ENCODE measurements at regions not wholly inside any gene's neighbourhood (a gene's known extent, or its start where the extent isn't known, plus 50 kb on each side); places are given as distances from the start of the nearest gene placed in this dataset.
"Not testable (repeated sequence)": the region's sequence is repeated elsewhere in the genome, so short reads cannot be mapped to it uniquely, and the experiment has no call there.

DNA sequence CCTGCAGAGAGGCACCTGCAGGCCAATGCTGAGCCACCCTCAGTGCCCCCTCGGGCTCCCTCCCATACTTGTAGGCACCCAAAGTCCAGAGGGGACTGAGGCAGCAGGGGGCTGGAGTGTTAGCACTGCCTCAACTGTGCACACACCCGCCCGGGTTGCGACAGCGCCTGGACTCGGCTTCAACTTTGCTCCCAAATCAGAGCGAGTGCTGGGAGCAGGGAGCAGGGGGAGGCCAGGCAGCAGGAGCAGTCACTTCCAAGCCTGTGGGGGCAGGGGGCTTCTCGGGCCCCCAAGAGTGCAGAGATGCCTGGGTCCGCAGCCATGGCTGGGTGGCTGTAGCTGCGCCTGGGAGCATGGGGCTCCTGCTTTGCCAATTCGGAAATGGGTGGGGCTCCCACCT lies 79.5 kb downstream of the DISP1 start:
- CTCF ChIA-PET, result no interaction called here
- H3K9me3 Mint-ChIP-seq (ENCODE audit: low read depth), result no peaks in the 10 kb centered on the region
- H3K36me3 Mint-ChIP-seq (ENCODE audit: low read depth), result no peaks in the 10 kb centered on the region
- no peak overlapping the region for H3K4me3 Mint-ChIP-seq
- no peaks in the 10 kb centered on the region for H3K27me3 Mint-ChIP-seq
- H3K4me1 Mint-ChIP-seq, result peaks cover 17% of the 10 kb centered on the region
- DNase-seq (no peak), ATAC-seq (no peak)
- intact Hi-C loops (cut with DNase I, micrococcal nuclease), result no loop called here
- H3K27ac Mint-ChIP-seq, result no peak overlapping the region
- POLR2A ChIA-PET, result no interaction called here

DNA sequence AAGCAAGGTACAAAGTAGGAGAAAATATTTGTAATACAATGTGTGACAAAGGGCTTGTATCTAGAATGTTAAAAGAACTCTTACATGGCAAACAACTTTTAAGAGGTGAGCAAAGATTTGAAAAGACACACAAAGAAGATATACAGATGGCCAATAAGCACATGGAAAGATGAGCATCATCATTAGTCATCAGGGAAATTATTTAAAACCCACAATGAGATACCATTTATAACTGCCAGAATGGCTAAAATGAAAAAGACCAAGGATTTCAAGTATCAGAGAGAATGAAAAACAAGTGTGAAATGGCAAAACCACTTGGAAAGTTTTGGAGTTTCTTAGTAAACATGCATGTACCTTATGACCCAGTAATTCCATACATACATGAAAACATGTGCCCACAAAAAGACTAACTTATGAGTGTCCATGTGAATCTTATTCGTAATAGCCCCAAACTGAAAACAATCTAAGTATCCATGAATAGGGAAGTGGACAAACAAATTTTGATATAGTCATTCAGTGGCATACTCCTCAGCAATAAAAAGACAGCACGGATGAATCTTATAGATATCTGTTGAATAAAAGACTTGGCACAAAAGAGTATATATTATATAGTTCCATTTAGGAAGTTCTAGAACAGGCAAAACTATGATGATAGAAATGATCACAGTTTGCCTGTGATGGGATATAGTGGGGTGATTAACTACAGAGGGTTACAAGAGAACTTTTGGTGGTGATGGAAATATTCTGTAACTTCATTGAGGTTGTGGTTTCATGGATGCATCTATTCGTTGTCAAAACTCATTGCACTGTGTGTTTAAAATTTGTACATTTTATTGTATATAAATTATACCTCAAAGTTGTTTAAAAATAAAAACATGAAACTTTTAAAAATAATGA lies 82.0 kb downstream of the DISP1 start:
- Mint-ChIP-seq H3K36me3 (ENCODE audit: low read depth) (peaks cover 8% of the 10 kb centered on the region), H3K4me3 (peak overlapping the region; percentile 35), H3K27me3 (no peaks in the 10 kb centered on the region), H3K9me3 (ENCODE audit: low read depth) (no peaks in the 10 kb centered on the region), H3K4me1 (peaks cover 17% of the 10 kb centered on the region), H3K27ac (peak overlapping the region; percentile 73)
- DNase-seq (no peak), ATAC-seq (peak; percentile 64)
- ChIA-PET POLR2A (no interaction called here), CTCF (interaction anchor here (0.6 kb wide), 1 partner anchor 189 kb away, joined by 3 read pairs; no protein-coding TSS in a partner anchor)
- intact Hi-C loops (cut with DNase I, micrococcal nuclease), result loop anchor here (1.0 kb wide), 1 partner anchor 17 kb away; no protein-coding TSS in a partner anchor

DNA sequence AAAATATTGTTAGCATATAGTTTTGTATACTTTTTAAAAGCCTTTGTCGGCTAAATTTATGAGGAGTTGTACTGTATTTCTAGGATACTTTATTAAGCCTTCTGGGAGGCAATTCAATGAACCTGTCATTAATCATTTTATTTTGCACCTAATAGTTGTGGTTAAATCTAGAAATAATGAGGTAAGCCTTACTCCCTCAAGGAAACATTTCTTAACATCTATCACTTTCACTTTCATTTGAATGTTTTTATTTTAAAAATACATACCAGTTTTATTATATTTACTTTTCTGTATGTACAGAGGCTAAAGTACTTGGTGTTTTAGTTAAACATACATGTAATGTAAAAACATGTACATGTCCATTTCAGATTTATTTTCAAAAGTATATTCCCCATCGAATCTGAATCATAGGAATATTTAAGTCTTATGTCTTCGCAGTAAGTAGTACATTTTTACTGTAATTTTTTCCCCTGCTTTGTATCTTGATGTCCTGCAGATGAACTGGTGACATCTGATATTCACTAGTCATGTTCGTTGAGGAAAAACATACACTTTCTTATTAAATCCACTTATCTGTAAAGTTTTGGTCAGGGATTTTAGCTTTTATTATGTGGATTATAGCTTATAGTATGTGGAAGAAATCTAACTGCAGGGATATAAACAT lies 82.8 kb downstream of the DISP1 start:
- Mint-ChIP-seq H3K36me3 (ENCODE audit: low read depth) (peaks cover 8% of the 10 kb centered on the region), H3K27me3 (no peaks in the 10 kb centered on the region), H3K4me1 (peaks cover 17% of the 10 kb centered on the region), H3K4me3 (peak overlapping the region; percentile 14), H3K27ac (peak overlapping the region; percentile 59), H3K9me3 (ENCODE audit: low read depth) (no peaks in the 10 kb centered on the region)
- intact Hi-C loops (cut with DNase I, micrococcal nuclease), result loop anchor here in 1 of 2 experiments (1.0 kb wide), 1 partner anchor 17 kb away; no protein-coding TSS in a partner anchor
- ChIA-PET POLR2A (no interaction called here), CTCF (interaction anchor here (0.9 kb wide), 1 partner anchor 146 kb away, joined by 3 read pairs; no protein-coding TSS in a partner anchor)
- ATAC-seq, result no peak
- no peak for DNase-seq

DNA sequence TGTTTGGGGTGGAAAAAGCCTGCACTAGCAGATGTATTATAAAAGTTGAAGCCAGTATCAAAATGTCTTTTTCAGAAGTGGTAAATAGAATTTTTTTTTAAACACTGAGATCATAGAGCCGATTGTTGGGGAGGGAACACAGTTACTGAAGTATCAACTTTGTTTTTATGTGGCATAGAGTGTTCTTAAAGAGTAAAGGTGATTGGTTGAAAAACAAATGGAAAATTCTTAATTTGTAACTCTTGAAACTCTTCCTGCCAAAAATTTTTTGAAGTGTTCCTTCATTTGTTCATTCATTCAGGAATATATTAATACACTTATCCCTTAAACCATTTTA lies 83.3 kb downstream of the DISP1 start:
- intact Hi-C loops (cut with DNase I, micrococcal nuclease), result no loop called here
- peaks cover 17% of the 10 kb centered on the region for H3K4me1 Mint-ChIP-seq
- ATAC-seq, result no peak
- no peaks in the 10 kb centered on the region for H3K27me3 Mint-ChIP-seq
- DNase-seq, result no peak
- H3K27ac Mint-ChIP-seq, result peak overlapping the region; percentile 59
- H3K36me3 Mint-ChIP-seq (ENCODE audit: low read depth), result peaks cover 8% of the 10 kb centered on the region
- ChIA-PET CTCF (interaction anchor here (0.9 kb wide), 1 partner anchor 147 kb away, joined by 3 read pairs; no protein-coding TSS in a partner anchor), POLR2A (no interaction called here)
- H3K4me3 Mint-ChIP-seq, result peak overlapping the region; percentile 14
- no peaks in the 10 kb centered on the region for H3K9me3 Mint-ChIP-seq (ENCODE audit: low read depth)

DNA sequence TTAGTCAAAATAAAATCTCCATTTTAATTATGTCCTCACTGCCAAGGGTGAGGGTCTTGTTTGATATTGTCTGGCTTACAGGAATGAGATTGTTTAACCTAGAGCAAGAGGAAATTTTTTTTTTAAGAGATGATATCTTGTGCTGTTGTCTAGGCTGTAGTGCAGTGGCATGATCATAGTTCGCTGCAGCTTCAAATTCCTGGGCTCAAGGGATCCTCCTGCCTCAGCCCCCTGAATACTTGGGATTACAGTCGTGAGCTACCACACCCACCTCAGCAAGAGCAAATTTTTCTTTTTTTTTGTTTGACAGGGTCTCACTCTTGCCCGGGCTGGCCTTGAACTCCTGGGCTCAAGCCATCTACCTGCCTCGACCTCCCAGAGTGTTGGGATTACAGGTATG lies 84.6 kb downstream of the DISP1 start:
- POLR2A ChIA-PET, result no interaction called here
- Mint-ChIP-seq H3K4me1 (peaks cover 17% of the 10 kb centered on the region), H3K27me3 (no peaks in the 10 kb centered on the region), H3K27ac (no peak overlapping the region), H3K4me3 (no peak overlapping the region), H3K36me3 (ENCODE audit: low read depth) (peaks cover 8% of the 10 kb centered on the region), H3K9me3 (ENCODE audit: low read depth) (no peaks in the 10 kb centered on the region)
- ATAC-seq (no peak), DNase-seq (no peak)
- intact Hi-C loops (cut with DNase I, micrococcal nuclease), result no loop called here
- CTCF ChIA-PET, result interaction anchor here (0.6 kb wide), 1 partner anchor 82 kb away, joined by 5 read pairs; no protein-coding TSS in a partner anchor

DNA sequence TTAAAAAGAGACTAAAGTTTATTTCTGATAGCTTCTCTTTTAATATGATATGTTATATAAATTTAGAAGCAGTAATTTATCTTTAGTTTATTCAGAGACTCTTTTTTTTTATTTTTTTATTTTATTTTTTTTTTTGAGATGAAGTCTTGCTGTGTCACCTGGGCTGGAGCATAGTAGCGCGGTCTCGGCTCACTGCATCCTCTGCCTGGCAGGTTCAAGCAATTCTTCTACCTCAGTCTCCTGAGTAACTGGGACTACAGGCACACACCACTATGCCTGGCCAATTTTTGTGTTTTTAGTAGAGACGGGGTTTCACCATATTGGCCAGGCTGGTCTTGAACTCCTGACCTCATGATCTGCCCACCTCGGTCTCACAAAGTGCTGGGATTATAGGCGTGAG lies 89.6 kb downstream of the DISP1 start:
- Mint-ChIP-seq H3K36me3 (ENCODE audit: low read depth) (peaks cover 8% of the 10 kb centered on the region), H3K4me3 (no peak overlapping the region), H3K4me1 (no peaks in the 10 kb centered on the region), H3K27me3 (no peaks in the 10 kb centered on the region), H3K27ac (no peak overlapping the region), H3K9me3 (ENCODE audit: low read depth) (no peaks in the 10 kb centered on the region)
- ChIA-PET POLR2A (no interaction called here), CTCF (no interaction called here)
- DNase-seq (no peak), ATAC-seq (no peak)
- intact Hi-C loops (cut with DNase I, micrococcal nuclease), result no loop called here

DNA sequence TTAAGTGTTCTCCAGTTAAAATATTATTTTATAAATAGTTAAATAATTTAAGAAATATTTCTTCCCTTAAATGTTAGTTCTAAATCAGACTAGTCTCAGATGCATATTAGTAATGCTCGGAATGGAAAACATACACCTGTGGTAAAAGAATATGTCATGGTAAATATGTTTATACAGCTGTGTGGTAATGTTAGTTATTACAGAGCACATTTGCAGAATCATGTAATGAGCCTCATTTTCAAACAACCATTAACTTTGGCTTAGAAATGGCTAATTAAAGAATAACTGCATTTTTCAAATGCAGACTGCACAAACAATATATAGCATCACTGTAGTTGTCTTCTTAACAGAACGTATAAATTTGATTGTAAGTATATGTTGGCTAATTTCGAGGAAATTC lies 90.3 kb downstream of the DISP1 start:
- POLR2A ChIA-PET, result no interaction called here
- CTCF ChIA-PET, result no interaction called here
- Mint-ChIP-seq H3K4me1 (no peaks in the 10 kb centered on the region), H3K27me3 (no peaks in the 10 kb centered on the region), H3K27ac (no peak overlapping the region), H3K4me3 (no peak overlapping the region), H3K9me3 (ENCODE audit: low read depth) (no peaks in the 10 kb centered on the region), H3K36me3 (ENCODE audit: low read depth) (peaks cover 8% of the 10 kb centered on the region)
- intact Hi-C loops (cut with DNase I, micrococcal nuclease), result no loop called here
- no peak for DNase-seq
- no peak for ATAC-seq

DNA sequence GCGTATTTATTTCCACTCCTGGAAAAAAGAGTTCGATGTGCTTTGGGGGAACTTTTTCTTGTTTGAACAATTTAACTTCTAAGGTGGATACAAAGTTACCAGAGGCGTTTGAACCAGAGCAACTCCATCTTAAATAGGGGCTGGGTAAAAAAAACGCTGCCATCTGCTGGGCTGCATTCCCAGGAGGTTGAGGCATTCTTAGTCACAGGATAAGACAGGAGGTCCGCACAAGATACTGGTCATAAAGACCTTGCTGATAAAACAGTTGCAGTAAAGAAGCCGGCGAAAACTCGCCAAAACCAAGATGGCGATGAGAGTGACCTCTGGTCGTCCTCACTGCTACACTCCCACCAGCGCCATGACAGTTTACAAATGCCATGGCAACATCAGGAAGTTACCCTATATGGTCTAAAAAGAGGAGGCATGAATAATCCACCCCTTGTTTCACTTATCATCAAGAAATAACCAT lies 91.5 kb downstream of the DISP1 start:
- H3K27me3 Mint-ChIP-seq; H3K27ac Mint-ChIP-seq; H3K9me3 Mint-ChIP-seq (ENCODE audit: low read depth); H3K4me3 Mint-ChIP-seq; DNase-seq; CTCF ChIA-PET; H3K36me3 Mint-ChIP-seq (ENCODE audit: low read depth); ATAC-seq; intact Hi-C loops (cut with DNase I, micrococcal nuclease); POLR2A ChIA-PET; H3K4me1 Mint-ChIP-seq: not testable (repeated sequence)

DNA sequence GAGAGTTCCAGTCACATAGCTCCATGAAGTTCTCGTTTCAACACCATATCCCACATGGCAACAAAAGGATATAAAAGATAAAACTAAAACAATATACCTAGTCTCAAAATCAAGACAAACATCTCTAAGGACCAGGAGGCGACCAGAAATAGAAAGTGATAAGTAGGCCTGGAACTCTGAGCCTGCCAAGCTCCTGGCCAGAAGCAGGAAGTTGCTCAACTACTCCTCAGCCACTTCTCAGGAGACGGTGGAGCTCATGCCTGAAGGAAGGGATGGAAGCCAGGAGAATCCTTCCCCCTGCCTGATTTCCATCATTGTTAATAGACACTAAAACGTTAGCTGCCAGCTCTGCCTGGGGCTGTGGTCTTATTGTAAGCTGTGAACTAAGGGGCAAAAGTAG lies 94.7 kb downstream of the DISP1 start:
- no peak overlapping the region for H3K27ac Mint-ChIP-seq
- H3K9me3 Mint-ChIP-seq (ENCODE audit: low read depth), result no peaks in the 10 kb centered on the region
- H3K4me1 Mint-ChIP-seq, result no peaks in the 10 kb centered on the region
- H3K27me3 Mint-ChIP-seq, result no peaks in the 10 kb centered on the region
- H3K4me3 Mint-ChIP-seq, result no peak overlapping the region
- ChIA-PET CTCF (no interaction called here), POLR2A (no interaction called here)
- DNase-seq (no peak), ATAC-seq (no peak)
- no peaks in the 10 kb centered on the region for H3K36me3 Mint-ChIP-seq (ENCODE audit: low read depth)
- intact Hi-C loops (cut with DNase I, micrococcal nuclease), result no loop called here

DNA sequence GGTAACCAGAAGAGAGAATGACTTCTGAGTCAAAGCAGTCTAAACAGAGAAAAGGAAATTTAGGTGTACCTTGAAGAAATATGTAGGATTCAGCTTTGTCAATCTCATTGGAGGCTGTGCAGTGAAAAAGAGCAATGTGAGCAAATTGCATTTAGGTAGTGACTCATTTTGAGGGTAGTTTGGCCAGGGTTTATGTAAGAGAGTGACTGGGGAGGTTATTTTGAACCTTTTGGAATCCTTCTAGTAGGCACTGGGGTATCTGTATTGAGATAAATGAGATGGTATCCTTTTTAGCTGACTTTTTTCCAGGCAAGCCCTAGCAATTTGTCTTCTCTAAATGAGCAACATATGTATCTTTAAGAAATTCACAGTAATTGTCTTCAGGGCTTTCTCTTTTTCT lies 95.9 kb downstream of the DISP1 start:
- no peaks in the 10 kb centered on the region for H3K4me1 Mint-ChIP-seq
- no peak for ATAC-seq
- no peak overlapping the region for H3K27ac Mint-ChIP-seq
- no peaks in the 10 kb centered on the region for H3K36me3 Mint-ChIP-seq (ENCODE audit: low read depth)
- peaks cover 7% of the 10 kb centered on the region for H3K9me3 Mint-ChIP-seq (ENCODE audit: low read depth)
- POLR2A ChIA-PET, result no interaction called here
- intact Hi-C loops (cut with DNase I, micrococcal nuclease), result no loop called here
- no peak overlapping the region for H3K4me3 Mint-ChIP-seq
- DNase-seq, result no peak
- CTCF ChIA-PET, result interaction anchor here (0.7 kb wide), 1 partner anchor 77 kb away, joined by 3 read pairs; no protein-coding TSS in a partner anchor
- H3K27me3 Mint-ChIP-seq, result no peaks in the 10 kb centered on the region

DNA sequence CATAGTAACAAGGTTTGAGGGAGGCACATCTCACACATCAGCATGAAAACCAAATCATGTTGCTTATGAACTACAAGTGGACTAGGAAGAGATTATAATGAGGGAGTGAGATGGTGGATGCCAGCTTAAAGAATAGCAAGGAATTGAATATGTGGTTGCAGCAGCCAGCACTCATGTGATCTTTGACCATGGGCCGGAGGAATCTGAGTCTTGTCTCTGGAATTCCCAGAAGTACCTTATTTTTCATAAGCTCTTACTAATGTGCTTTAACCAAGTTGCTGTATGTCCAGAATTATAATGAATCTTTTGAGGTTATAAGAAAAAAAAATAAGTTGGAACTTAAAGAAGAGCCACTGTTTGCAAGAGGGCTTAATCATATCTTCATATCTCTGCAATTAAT lies 97.0 kb downstream of the DISP1 start:
- Mint-ChIP-seq H3K9me3 (ENCODE audit: low read depth) (peaks cover 9% of the 10 kb centered on the region), H3K4me1 (no peaks in the 10 kb centered on the region), H3K4me3 (no peak overlapping the region), H3K27me3 (no peaks in the 10 kb centered on the region), H3K36me3 (ENCODE audit: low read depth) (peaks cover 3% of the 10 kb centered on the region), H3K27ac (no peak overlapping the region)
- ChIA-PET CTCF (no interaction called here), POLR2A (no interaction called here)
- intact Hi-C loops (cut with DNase I, micrococcal nuclease), result no loop called here
- no peak for DNase-seq
- no peak for ATAC-seq

DNA sequence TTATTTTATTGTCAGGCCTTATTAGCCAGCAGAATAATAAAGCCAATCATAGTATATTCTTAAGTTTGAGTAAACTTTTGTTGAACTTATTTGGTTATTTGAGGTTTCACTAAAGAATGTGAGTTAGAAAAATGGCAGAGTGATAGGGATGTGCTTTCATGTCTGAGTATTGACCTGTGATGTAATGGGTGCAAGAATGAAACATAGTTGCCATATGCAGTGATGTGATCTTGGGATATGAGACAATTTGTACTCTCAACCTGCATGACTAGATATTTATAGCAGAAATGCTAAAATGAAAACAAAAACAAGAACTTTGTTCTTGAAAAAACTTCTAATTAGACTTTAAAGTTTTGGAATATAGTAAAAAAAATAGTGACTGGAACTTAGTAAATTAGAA lies 97.9 kb downstream of the DISP1 start:
- DNase-seq, result no peak
- Mint-ChIP-seq H3K9me3 (ENCODE audit: low read depth) (peaks cover 17% of the 10 kb centered on the region), H3K4me3 (no peak overlapping the region), H3K27me3 (no peaks in the 10 kb centered on the region), H3K36me3 (ENCODE audit: low read depth) (peaks cover 10% of the 10 kb centered on the region), H3K4me1 (no peaks in the 10 kb centered on the region), H3K27ac (no peak overlapping the region)
- POLR2A ChIA-PET, result no interaction called here
- ATAC-seq, result no peak
- intact Hi-C loops (cut with DNase I, micrococcal nuclease), result no loop called here
- CTCF ChIA-PET, result no interaction called here
